GM21515 (cell line): ENCODE measurements at regions not wholly inside any gene's neighbourhood (a gene's known extent, or its start where the extent isn't known, plus 50 kb on each side); places are given as distances from the start of the nearest gene placed in this dataset.

ENCODE experiments used
- ATAC-seq: cut with Tn5 transposase; IDR thresholded peaks from one replicate; pipeline ENCODE4 v1.9.1; 2021; ENCODE audit not compliant: unreplicated experiment

DNA sequence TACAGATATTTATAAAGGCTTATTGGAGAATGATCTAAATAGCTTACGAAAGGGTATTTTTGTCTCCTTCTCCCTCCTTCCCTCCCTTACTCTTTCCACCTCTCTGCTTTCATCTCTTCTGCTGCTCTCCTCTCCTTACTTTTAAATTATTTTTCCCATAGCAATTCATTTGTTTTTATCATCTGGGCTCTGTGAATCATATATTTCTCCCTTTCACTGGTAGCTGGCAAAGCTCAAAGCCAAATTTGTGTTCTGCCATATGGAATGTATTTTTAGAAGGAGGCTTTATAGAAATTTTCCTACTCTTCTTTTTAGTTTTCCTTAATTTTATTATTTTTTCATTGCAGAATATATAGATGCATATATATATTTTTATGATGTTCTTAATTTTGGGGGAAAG, 385.8 kb downstream of the C3orf38 start:
- ATAC-seq, result no peak

DNA sequence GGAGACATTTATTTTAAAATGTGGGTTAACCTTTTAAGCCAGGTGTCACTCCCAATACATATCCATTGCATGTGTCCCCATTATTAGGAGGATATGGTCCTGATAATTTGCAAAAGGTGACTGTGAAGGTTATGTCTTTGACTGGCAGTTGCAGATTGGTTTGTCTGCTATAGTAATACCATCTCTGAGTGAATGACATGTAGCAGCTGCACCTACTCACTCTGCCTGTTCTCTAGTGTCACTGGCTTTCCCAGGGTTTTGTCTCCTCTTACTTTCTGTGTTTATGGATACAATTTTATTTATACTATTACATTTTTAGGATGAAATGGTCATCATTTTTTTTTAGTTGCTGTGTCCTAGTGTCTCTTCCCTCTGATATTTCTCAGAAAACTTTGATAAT, 393.2 kb downstream of the C3orf38 start:
- no peak for ATAC-seq

DNA sequence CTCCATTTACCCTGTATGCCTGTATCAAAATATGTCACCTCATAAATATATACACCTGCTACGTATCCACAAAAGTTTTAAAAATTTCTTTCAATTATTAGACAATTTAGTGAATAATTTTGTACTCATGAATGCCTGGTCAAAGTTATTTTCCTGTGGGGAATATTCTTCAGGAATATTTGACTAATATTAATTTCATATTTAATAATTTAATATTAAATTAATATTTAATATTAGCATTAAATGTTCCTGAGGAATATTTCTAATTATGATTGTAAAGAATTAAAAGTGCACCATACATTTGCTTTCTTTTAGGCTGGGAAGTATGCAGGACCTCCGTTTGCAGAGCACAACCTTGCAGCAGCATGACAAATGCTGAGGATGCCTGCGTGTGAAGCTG, 422.7 kb downstream of the C3orf38 start:
- no peak for ATAC-seq

DNA sequence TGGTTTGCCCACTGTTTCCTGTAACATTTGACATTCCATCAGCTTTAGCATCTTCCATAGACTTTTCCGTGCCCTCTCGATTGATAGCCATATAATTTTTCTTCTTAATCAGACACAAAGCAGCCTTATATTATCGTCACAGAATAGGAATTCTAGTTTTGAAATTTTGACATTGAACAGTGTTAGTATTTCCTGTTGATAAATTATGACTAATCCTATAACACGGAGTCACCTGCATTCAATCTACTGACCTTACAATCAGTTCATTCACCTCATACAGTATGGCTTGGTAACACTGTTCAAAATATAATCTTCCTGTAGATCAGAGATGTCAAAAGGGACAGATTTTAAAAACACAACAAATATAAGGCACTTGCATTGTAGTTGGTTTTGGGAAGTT, 423.7 kb downstream of the C3orf38 start:
- ATAC-seq, result no peak

DNA sequence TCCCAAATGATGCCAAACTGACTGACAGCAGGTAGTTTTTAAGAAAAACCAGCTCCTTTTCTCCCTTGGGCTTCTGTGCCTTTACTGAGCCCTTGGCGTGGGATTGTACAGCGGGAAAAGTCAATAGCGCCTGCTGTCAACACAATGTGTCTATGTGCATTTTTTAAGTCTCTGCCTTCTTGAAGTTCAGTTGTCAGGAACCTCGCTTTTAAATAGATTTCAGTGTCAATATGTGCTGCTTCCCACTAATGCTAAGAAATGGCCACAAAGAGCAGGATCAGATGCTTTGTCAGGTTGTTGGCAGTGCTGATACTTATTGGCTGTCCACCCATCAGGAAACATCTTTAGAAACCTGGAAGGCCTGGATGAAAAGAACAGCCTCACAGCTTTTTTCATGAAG, 424.4 kb downstream of the C3orf38 start:
- ATAC-seq, result no peak

DNA sequence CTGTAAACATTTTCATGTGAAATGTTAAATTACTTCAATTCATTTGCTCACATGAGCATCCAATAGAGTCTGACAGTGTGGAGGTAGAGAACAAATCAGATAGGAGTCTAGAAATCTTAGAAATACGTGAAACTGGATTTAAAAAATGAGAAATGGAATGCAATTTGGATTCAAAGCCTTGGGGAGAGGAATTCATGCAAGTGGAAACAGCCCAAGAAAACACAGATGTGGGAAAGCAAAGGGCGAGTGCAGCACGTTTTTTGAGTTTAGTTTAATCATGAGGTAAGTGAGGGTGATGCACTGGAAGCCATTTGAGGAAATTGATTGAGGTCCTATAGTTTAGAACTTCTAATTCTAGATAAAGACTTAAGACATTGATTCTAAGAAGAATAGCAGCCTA, 434.7 kb downstream of the C3orf38 start:
- ATAC-seq, result no peak

DNA sequence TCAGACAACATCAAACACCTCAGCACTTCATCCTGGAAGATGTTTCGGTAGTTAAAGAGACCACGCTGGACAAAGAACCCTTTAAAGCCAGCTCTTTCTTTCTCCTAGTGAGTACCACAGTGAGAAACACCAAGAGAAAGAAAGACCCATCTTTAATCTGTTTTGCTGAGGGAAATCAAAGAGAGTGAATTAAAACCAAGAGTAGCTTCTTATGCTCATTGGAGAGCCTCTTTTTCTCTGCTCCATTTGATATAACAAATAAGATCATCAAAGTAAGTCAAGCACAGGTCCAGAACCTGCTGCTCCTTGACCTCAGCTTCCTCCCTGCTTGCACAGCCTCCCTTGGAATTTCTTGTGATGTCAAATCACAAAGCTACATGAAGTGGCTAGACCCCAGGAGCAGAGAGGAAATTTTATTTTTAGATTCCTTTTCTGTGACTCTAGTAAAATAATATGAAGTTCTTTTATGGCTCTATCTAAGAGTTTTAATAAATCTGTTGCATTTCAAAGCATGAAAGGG, 436.4 kb downstream of the C3orf38 start:
- no peak for ATAC-seq

DNA sequence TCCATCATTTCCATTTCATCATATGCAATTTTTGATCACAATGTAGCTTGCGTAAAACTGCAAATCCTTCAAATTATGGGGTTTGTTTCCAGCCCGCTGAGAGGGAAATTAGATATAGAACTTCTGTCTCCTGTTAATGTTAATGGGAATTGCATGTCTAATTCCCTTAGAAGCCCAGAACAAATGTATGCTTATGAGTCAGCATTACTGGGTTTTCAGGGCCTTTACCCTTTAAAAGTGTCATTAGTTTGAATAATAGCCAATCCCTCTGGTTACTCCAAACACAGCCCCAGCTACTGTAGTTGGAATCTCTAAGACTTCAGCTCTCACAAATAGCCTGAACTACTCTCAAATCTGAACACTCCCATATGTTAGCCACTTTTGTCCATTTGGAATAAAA, 439.4 kb downstream of the C3orf38 start:
- no peak for ATAC-seq

DNA sequence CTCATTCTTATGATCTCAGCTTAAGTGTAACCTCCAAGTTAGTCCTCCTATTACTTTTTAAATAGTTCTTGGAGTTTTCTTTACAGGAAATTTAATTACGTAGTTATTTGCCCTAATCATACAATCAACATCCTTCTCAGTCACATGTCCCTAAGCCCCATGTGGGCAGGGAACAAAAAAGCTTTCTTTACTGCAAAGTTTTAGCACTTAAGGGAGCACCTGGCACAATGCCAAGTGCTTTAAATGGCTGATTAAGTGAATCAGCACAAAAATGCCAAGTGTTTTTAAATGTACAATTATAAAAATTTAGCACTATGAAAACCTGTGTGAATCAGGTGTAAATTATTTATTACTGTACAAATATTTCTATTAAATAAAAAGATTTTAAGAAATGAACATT, 445.3 kb downstream of the C3orf38 start:
- ATAC-seq, result no peak

DNA sequence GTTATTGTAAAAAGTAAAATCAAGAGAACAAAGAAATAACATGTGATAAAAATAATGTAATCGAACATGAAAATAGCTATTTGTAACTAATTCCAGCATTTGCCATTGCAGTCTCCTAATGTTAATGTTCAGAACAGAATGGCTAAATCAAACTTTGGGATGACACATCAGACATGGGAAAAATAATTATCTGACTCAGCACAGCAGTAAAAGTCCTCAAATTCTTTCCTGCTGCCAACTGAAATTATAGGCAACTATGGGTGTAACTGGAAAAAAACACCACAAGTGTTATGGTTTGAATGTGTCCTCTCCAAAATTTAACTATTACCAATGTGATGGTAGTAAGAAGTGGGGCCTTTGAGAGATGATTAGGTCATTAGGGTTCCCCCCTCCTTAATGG, 446.7 kb downstream of the C3orf38 start:
- ATAC-seq, result no peak

DNA sequence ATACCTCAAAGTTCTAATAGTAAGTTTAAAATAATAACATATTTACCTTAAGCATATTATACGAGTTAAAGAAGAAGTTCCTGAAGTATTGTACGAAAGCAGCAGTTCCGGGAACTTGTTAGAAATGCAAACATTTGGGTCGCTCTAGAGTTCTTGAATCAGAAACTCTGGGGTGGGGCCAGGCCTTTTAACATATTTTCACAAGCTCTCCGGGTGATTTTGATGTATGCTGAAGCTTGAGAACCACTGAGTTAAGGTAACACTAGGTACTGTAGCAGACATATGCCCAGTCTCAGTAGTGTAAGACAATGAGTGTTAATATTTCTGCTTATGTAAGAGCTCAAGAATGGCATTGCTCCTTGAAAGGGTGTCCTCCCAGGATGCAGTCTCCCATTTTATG, 461.1 kb downstream of the C3orf38 start:
- ATAC-seq, result no peak

DNA sequence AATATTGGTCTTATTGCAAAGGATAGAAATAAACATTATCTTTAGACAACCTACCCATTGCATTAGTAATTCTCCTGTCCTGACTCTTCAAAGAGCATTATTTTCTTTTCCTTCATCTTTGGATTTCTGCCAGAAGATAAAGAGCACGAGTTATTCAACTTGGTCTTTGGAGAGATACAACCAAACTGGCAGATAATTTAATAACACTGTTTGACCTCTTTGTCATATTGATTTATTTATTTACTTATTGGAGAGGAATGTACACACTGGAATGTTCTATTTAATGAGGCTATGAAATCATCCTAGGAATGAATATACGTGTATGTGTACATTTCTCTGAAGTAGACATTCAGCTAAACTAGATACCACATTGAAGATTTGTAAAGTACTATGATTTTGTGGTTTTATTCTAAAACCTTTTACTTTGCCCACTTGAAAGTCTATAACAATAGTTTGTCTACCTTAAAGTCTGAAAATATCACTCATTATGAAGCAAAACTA, 462.1 kb downstream of the C3orf38 start:
- ATAC-seq, result no peak

DNA sequence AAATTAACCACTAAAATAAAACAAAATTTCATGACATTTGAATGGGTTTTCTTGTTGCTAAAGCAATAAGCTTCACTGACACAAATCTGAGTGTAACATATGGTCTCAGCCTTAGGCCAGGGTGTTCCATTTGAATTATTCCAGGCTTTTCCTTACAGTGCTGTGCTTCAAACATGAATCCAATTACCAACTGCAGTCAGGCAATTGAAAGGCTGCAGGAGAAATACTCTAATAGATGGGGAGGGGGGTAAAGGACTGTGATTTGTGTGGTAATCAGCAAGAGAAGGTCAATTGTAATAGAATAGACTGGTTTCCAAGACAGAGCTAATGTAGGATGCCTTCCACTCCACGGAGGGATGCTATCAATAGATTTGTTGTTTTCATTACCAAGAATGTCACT, 466.7 kb downstream of the C3orf38 start:
- no peak for ATAC-seq

DNA sequence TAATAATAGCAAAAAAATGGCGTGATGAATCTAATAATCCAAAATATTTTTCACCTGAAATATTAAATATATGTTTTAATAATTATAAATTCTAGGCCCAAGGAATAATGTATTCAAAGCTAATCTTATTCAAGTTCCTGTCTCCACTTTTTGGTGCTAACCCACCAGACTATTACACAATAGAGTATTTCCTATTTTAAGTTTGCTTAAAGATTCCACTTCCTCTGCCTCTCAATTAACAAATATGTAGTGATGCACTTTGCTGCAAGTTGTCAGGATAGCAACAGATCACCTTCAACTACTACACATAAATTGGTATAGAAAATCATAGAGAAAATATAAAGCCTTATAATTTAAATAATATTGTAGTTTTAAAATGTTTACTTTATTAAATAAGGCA, 467.5 kb downstream of the C3orf38 start:
- ATAC-seq, result no peak

DNA sequence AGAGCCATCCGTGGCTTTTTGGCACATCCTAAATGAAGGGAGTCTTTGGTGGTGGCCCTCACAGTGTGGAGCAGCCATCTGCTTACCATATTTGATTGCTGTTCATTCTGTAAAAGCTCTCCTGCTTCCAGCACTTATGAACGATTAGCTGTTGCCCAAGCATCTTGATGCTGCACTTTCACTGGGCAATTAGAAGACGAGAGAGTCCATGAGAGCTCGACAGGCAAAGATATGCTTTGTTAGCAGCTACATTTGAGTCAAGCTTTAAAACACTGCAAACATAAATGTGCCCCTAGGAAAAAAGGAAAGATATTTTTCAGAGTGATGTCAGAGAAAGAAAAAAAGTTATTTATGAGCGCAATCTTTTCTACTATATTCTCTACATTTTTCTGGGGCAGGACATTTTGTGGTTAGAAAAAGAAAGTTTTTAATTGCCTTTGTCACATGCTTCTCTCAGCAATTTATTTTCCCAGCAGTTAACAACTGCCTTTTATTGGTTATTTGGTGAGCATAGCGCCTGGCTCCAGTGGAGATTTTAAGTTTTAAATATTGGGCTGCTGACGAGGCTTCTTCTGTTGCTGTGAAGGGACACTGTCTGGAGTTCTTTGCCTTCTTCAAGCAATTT, 468.4 kb downstream of the C3orf38 start:
- ATAC-seq, result no peak

DNA sequence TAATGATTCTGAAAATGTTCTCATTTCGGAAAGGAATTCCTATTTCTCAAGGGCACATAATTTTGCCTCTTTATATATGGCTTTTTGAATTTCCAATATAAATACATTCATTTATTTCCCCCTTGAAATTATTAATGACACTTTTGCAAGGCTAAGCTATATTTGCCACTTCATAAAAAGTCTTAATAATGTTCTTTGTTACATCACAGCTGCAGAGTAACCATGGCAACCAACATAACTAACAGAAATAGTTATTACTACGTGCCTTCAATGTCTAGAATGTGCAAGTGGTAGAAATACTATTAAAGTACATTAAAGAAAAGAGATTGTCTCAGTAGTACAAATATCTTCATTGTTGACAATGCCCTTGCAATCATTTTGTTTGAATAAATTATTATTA, 471.8 kb downstream of the C3orf38 start:
- no peak for ATAC-seq

DNA sequence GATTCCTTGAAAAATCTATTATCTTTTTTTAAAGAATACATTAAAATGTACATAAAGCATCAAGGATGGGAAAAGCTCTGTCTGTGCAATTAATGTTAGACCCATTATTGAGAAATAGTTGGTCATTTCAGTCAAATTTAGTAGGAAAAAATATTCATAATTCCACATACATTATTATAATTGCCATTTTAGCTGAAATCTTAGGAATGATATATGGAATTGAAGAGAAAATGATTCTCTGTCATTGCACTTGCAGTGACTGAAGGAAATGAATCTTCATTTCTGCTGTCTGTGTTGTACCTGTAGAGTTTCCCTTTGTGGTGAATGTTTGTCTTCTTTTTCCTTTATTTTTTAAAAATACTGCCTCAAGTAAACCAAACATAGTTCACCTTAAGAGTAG, 473.9 kb downstream of the C3orf38 start:
- ATAC-seq, result no peak

DNA sequence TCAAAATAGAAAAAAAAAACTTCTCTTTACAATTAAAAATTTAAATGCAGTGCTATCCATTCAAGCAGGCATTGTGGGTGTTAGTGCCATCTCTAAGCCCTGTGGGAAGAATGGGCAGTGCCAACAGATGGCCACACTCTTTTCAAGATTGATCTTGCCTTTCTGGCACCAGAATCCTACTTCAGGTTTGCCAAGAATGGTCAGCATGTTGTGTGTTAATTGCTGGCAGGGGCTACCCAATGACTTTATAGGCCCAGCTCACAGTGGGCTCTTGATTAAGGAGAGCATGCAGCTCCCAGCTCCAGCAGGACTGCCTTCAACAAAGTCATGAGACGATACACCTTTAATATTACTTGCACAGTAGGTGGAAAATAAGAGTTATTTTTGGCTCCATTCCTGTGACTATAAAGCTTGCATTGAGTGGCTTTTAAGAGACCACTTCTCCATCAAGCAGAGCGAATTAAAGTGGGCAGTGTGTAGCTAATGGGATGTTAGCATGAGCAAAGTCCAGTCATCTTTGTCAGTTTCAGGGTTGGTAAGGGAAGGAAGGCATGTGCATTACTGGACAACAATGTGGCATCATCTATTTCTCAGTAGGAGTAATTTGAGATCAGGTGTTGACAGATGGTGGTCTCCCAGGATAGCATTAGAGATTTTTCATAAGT, 476.8 kb downstream of the C3orf38 start:
- no peak for ATAC-seq

DNA sequence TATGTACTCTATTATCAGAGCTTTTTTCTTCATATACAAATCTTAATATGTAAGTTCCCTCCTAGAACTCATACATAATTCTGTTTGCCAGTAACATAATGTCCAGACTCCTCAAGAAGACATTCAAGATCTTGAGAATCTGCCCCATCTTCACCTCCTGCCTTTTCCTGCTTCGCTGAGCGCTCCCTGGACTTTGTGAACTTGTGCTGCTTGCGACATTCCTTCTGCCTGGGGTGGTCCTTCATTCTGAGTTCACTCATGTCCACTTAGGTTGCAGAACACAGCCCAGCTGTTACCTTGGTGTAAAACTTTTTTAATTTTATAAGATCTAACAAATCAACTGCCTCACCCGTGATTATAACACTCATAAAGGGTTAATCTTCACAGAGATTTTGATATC, 478.5 kb upstream of the EPHA3 start:
- no peak for ATAC-seq

DNA sequence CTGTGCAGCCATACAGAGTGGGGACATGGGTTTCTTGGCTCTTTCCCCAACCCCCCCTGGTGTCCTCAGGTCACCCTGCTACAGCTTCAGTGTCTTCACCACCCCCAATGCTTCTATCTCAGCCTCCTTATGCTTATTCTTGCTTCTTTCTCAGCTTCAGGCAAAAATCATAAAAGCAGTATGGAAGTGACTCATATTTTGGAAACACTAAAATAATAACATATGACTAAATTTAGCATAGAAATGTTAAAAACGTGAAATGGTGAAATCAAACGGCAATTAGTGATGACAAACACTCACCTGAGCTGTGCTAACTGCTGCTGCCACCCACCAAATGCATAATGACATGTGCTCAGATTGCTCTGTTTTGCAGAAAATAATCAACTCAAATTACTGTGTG, 475.2 kb upstream of the EPHA3 start:
- ATAC-seq, result no peak

DNA sequence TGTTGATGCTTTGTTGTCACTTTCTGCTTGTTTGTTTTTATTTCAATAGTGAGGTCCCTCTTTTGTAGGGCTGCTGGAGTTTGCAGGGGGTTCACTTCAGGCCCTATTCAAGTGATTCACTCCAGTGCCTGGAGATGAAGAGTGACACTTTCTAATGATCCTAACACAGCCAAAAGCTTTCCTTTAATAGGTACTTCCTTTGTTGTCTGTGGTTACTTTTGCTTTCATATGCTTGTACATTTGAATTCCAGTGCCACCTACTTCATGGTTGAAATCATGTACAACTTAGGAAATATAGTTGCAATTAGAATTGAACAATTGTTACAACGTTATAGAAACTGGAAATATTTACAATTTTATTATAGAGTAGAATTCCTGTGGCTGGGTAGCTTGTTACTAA, 466.8 kb upstream of the EPHA3 start:
- no peak for ATAC-seq

DNA sequence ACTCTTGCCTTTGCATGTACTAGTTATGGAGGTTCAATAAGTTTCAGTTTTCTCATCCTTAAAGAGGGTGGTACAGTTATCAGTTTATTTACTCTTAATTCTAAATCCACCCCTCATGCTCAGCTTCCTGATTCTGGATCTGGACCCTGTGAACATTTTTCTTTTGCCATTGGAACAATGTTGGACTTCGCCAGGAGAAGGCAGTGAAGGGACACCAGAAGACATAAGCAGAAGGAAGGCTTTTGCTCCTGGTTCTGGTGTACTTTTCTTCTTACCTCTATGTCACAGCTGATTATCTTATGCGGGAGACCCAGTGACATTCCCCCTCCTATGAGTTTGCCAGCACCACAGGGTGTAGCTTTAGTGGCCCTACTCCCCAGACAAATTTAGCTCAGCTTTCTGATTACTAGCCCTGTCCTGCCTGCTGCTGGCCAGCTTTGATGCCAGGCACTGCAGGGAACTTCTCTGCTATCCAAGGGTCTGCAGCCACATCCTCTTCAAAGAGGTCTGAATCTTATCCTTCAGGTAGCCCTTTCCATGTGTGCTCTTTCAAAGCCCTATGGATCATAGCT, 466.3 kb upstream of the EPHA3 start:
- ATAC-seq, result no peak
